ENCODE measurements at regions not wholly inside any gene's neighbourhood (a gene's known extent, or its start where the extent isn't known, plus 50 kb on each side); places are given as distances from the start of the nearest gene placed in this dataset.

GRCh38 chr4:38606587-38606905 lies 57.5 kb upstream of the KLF3 start (continued):
- TF ChIP-seq IKZF4 (CRISPR knock-in tag; IDR thresholded peaks at IDR 0.05; ENCODE audit: borderline replicate concordance, low read depth, not compliant biosample characterization) (no peak), KMT2A (CRISPR knock-in tag; IDR thresholded peaks at IDR 0.05) (no peak), CAMTA2 (CRISPR knock-in tag; IDR thresholded peaks at IDR 0.05; ENCODE audit: borderline replicate concordance) (no peak), KDM5A (IDR thresholded peaks at IDR 0.05; ENCODE audit: borderline replicate concordance, low read length) (no peak), MAF1 (CRISPR knock-in tag; IDR thresholded peaks at IDR 0.05; ENCODE audit: borderline replicate concordance) (no peak), MIXL1 (CRISPR knock-in tag; IDR thresholded peaks at IDR 0.05) (no peak)
- TF ChIP-seq, protein P1, sequence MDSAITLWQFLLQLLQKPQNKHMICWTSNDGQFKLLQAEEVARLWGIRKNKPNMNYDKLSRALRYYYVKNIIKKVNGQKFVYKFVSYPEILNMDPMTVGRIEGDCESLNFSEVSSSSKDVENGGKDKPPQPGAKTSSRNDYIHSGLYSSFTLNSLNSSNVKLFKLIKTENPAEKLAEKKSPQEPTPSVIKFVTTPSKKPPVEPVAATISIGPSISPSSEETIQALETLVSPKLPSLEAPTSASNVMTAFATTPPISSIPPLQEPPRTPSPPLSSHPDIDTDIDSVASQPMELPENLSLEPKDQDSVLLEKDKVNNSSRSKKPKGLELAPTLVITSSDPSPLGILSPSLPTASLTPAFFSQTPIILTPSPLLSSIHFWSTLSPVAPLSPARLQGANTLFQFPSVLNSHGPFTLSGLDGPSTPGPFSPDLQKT (CRISPR knock-in tag; IDR thresholded peaks at IDR 0.05; ENCODE audit: borderline replicate concordance): no peak

GRCh38 chr4:38609614-38610013 lies 54.4 kb upstream of the KLF3 start:
- H4K20me1 ChIP-seq (ENCODE audit: insufficient read depth, low read length): no peaks in the 10 kb centered on the region
- peak overlapping the region; percentile 77 for H3K4me2 ChIP-seq (ENCODE audit: low read depth, low read length)
- no peak overlapping the region for H3K27ac ChIP-seq (ENCODE audit: extremely low read length, insufficient read depth, low read length)
- in situ Hi-C loops (cut with HindIII; ENCODE audit: extremely low pct_ligation_motif_present, low pct_unique_long_range_greater_than_20kb) (no loop called here), intact Hi-C loops (cut with micrococcal nuclease; ENCODE audit: unreplicated experiment) (no loop called here)
- ChIA-PET CTCF (ENCODE audit: low intra/inter-chr PET ratio, low total read pairs) (no interaction called here), POLR2A (no interaction called here)
- no peaks in the 10 kb centered on the region for H3K9me3 ChIP-seq (ENCODE audit: low read length)
- no peaks in the 10 kb centered on the region for H3K79me2 ChIP-seq (ENCODE audit: insufficient read depth, low read length)
- DNase-seq (ENCODE audit: low spot score): no peak
- H3K9ac ChIP-seq (ENCODE audit: insufficient read depth, low read depth, low read length): no peak overlapping the region
- 35% methylated on average over 3 of the region's 3 CpGs for WGBS (ENCODE audit: low lambda C conversion rate)
- no peaks in the 10 kb centered on the region for H3K36me3 ChIP-seq (replicated peaks in 1 of 2; ENCODE audit: control insufficient read depth in 1 of 2, insufficient read depth in 2 of 2, low read length in 2 of 2)
- ATAC-seq: no peak
- H3K27me3 ChIP-seq (ENCODE audit: control insufficient read depth in 1 of 2, insufficient read depth in 2 of 2, low read length in 2 of 2): no peaks in the 10 kb centered on the region
- H2AFZ ChIP-seq (ENCODE audit: low read length): peak overlapping the region; percentile 63
- H3K4me1 ChIP-seq (ENCODE audit: insufficient read depth, low read length): peaks cover 66% of the 10 kb centered on the region
- no peak overlapping the region for H3K4me3 ChIP-seq (replicated peaks in 1 of 3; ENCODE audit: insufficient read depth in 1 of 3, low read depth in 2 of 3, low read length in 3 of 3)
- no peak for FAIRE-seq
- TF ChIP-seq ZIK1 (CRISPR knock-in tag; IDR thresholded peaks at IDR 0.05; ENCODE audit: borderline replicate concordance, low read depth): no peak
- TF ChIP-seq NFYC (CRISPR knock-in tag; IDR thresholded peaks at IDR 0.05): 0 out of 2 replicates have a peak, but pooled peaks have one; percentile 23
- TF ChIP-seq CREB1 (IDR thresholded peaks at IDR 0.05): no peak
- no peak for TF ChIP-seq CREB1 (CRISPR knock-in tag; IDR thresholded peaks at IDR 0.05)
- TF ChIP-seq GABPA (IDR thresholded peaks at IDR 0.05; ENCODE audit: low read depth, low read length): no peak
- peak; percentile 68 for TF ChIP-seq GABPA (CRISPR knock-in tag; IDR thresholded peaks at IDR 0.05; ENCODE audit: low read depth)
- TF ChIP-seq, protein P2, sequence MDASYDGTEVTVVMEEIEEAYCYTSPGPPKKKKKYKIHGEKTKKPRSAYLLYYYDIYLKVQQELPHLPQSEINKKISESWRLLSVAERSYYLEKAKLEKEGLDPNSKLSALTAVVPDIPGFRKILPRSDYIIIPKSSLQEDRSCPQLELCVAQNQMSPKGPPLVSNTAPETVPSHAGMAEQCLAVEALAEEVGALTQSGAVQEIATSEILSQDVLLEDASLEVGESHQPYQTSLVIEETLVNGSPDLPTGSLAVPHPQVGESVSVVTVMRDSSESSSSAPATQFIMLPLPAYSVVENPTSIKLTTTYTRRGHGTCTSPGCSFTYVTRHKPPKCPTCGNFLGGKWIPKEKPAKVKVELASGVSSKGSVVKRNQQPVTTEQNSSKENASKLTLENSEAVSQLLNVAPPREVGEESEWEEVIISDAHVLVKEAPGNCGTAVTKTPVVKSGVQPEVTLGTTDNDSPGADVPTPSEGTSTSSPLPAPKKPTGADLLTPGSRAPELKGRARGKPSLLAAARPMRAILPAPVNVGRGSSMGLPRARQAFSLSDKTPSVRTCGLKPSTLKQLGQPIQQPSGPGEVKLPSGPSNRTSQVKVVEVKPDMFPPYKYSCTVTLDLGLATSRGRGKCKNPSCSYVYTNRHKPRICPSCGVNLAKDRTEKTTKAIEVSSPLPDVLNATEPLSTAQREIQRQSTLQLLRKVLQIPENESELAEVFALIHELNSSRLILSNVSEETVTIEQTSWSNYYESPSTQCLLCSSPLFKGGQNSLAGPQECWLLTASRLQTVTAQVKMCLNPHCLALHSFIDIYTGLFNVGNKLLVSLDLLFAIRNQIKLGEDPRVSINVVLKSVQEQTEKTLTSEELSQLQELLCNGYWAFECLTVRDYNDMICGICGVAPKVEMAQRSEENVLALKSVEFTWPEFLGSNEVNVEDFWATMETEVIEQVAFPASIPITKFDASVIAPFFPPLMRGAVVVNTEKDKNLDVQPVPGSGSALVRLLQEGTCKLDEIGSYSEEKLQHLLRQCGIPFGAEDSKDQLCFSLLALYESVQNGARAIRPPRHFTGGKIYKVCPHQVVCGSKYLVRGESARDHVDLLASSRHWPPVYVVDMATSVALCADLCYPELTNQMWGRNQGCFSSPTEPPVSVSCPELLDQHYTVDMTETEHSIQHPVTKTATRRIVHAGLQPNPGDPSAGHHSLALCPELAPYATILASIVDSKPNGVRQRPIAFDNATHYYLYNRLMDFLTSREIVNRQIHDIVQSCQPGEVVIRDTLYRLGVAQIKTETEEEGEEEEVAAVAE (CRISPR knock-in tag; IDR thresholded peaks at IDR 0.05; ENCODE audit: borderline replicate concordance): peak; percentile 97
- no peak for TF ChIP-seq ZNF839 (CRISPR knock-in tag; IDR thresholded peaks at IDR 0.05; ENCODE audit: borderline replicate concordance)
- no TSS peak for BruUV-seq (replicated peaks)
